Naive thymus-derived CD8-positive, alpha-beta T cell (primary cell): ENCODE measurements at regions not wholly inside any gene's neighbourhood (a gene's known extent, or its start where the extent isn't known, plus 50 kb on each side); places are given as distances from the start of the nearest gene placed in this dataset.
"Not testable (repeated sequence)": the region's sequence is repeated elsewhere in the genome, so short reads cannot be mapped to it uniquely, and the experiment has no call there.

Experiments used
- ATAC-seq, 2 donors: fragments of 150-1000 bp; cut with Tn5 transposase in 1 of 2; sonication (Bioruptor Pico), chemical (Tn5 transposase) in 1 of 2; 1 replicate in 1 of 2; 2 replicates in 1 of 2; pipeline ENCODE4 v1.10.0; 2021; ENCODE audit warnings: mild to moderate bottlenecking in 2 of 2, moderate library complexity in 2 of 2
- POLR2A ChIA-PET: fragments of 350-600 bp; sonication (Branson Sonifier 250); formaldehyde crosslinking; loops from one replicate; lab custom pipeline; 2021; ENCODE audit warnings: antibody characterized with exemption; lab: Charles Lee
- DNase-seq, 10 donors: peaks; one replicate each; pipeline versions ENCODE4 v3.0.0 to v3.0.0-alpha.2; 2020 to 2022
- H3K27ac Mint-ChIP-seq, 10 donors: one replicate each; pipeline ENCODE4 v1.8.0; 2020 to 2022; ENCODE audit warnings: mild to moderate bottlenecking in 10 of 10, mixed read lengths in 10 of 10, moderate library complexity in 4 of 10, inconsistent platforms in 1 of 10
- H3K27me3 Mint-ChIP-seq, 5 donors: one replicate each; pipeline ENCODE4 v1.8.0; 2021 to 2022; ENCODE audit warnings: mixed read lengths in 5 of 5
- H3K36me3 Mint-ChIP-seq, 3 donors: one replicate each; pipeline ENCODE4 v1.8.0; 2020 to 2022; ENCODE audit warnings: mixed read lengths in 3 of 3, mild to moderate bottlenecking in 2 of 3, inconsistent platforms in 1 of 3
- H3K4me1 Mint-ChIP-seq, 4 donors: one replicate each; pipeline ENCODE4 v1.8.0; 2021 to 2022; ENCODE audit warnings: mixed read lengths in 4 of 4
- H3K4me3 Mint-ChIP-seq, 10 donors: one replicate each; pipeline ENCODE4 v1.8.0; 2020 to 2022; ENCODE audit warnings: mild to moderate bottlenecking in 10 of 10, mixed read lengths in 10 of 10, moderate library complexity in 6 of 10, inconsistent platforms in 1 of 10
- H3K9me3 Mint-ChIP-seq, 9 donors: one replicate each; pipeline ENCODE4 v1.8.0; 2020 to 2022; ENCODE audit warnings: mixed read lengths in 9 of 9, mild to moderate bottlenecking in 3 of 9, inconsistent platforms in 1 of 9, moderate library complexity in 1 of 9

- POLR2A ChIA-PET, H3K4me1 Mint-ChIP-seq, H3K27ac Mint-ChIP-seq, H3K27me3 Mint-ChIP-seq, ATAC-seq, DNase-seq, H3K4me3 Mint-ChIP-seq: not testable (repeated sequence)
- H3K36me3 Mint-ChIP-seq = peaks cover 0 to 11% (median 4%) of the 10 kb centered on the region in 3 donors
- H3K9me3 Mint-ChIP-seq = peaks cover 2 to 23% (median 11%) of the 10 kb centered on the region in 9 donors
These were observed 209.8 kb upstream of the DDHD1 start for GRCh38 chr14:53362916-53363315.

- POLR2A ChIA-PET = no interaction called here
- peaks cover 0 to 11% (median 4%) of the 10 kb centered on the region in 3 donors for H3K36me3 Mint-ChIP-seq
- DNase-seq (no peak), ATAC-seq (no peak)
- peaks cover 0 to 2% (median 0%) of the 10 kb centered on the region in 4 donors for H3K4me1 Mint-ChIP-seq
- H3K9me3 Mint-ChIP-seq = peaks cover 2 to 23% (median 11%) of the 10 kb centered on the region in 9 donors
- peaks cover 0 to 4% (median 0%) of the 10 kb centered on the region in 5 donors for H3K27me3 Mint-ChIP-seq
- H3K4me3 Mint-ChIP-seq = no peak overlapping the region
- H3K27ac Mint-ChIP-seq = no peak overlapping the region
These were observed 207.7 kb upstream of the DDHD1 start for GRCh38 chr14:53360829-53361228.

GRCh38 chr14:53358166-53358565 is 205.0 kb upstream of the DDHD1 start:
- peaks cover 2 to 21% (median 6%) of the 10 kb centered on the region in 9 donors for H3K9me3 Mint-ChIP-seq
- POLR2A ChIA-PET = no interaction called here
- peaks cover 0 to 2% (median 0%) of the 10 kb centered on the region in 4 donors for H3K4me1 Mint-ChIP-seq
- no peak for ATAC-seq
- H3K36me3 Mint-ChIP-seq = peaks cover 0 to 11% (median 4%) of the 10 kb centered on the region in 3 donors
- no peak for DNase-seq
- H3K27me3 Mint-ChIP-seq = peaks cover 0 to 4% (median 0%) of the 10 kb centered on the region in 5 donors
- H3K4me3 Mint-ChIP-seq = no peak overlapping the region
- H3K27ac Mint-ChIP-seq = no peak overlapping the region

GRCh38 chr14:53356361-53357150 is 203.4 kb upstream of the DDHD1 start:
- no peak for DNase-seq
- H3K9me3 Mint-ChIP-seq = peaks cover 0 to 11% (median 2%) of the 10 kb centered on the region in 9 donors
- peaks cover 0 to 4% (median 0%) of the 10 kb centered on the region in 5 donors for H3K27me3 Mint-ChIP-seq
- ATAC-seq = no peak
- H3K4me3 Mint-ChIP-seq = no peak overlapping the region
- H3K4me1 Mint-ChIP-seq = peaks cover 0 to 2% (median 0%) of the 10 kb centered on the region in 4 donors
- no peak overlapping the region for H3K27ac Mint-ChIP-seq
- POLR2A ChIA-PET = no interaction called here
- H3K36me3 Mint-ChIP-seq = peaks cover 0 to 6% (median 0%) of the 10 kb centered on the region in 3 donors

- peaks cover 0 to 4% (median 0%) of the 10 kb centered on the region in 5 donors for H3K27me3 Mint-ChIP-seq
- DNase-seq (no peak), ATAC-seq (no peak)
- H3K4me1 Mint-ChIP-seq = peaks cover 0 to 2% (median 0%) of the 10 kb centered on the region in 4 donors
- peaks cover 0 to 11% (median 2%) of the 10 kb centered on the region in 9 donors for H3K9me3 Mint-ChIP-seq
- H3K36me3 Mint-ChIP-seq = peaks cover 0 to 6% (median 2%) of the 10 kb centered on the region in 3 donors
- no peak overlapping the region for H3K4me3 Mint-ChIP-seq
- H3K27ac Mint-ChIP-seq = peak overlapping the region in 1 of 10 donors; percentile 11
- POLR2A ChIA-PET = no interaction called here
These were observed 202.5 kb upstream of the DDHD1 start for GRCh38 chr14:53355581-53356112.

GRCh38 chr14:53354336-53354735 is 201.2 kb upstream of the DDHD1 start:
- ATAC-seq (no peak), DNase-seq (no peak)
- Mint-ChIP-seq H3K4me3 (no peak overlapping the region), H3K36me3 (peaks cover 0 to 2% (median under 1%) of the 10 kb centered on the region in 3 donors), H3K27me3 (peaks cover 0 to 2% (median 0%) of the 10 kb centered on the region in 5 donors), H3K9me3 (peaks cover 0 to 5% (median 0%) of the 10 kb centered on the region in 9 donors), H3K27ac (no peak overlapping the region), H3K4me1 (peaks cover 0 to 2% (median 0%) of the 10 kb centered on the region in 4 donors)
- POLR2A ChIA-PET = no interaction called here

GRCh38 chr14:53350866-53351265 is 197.7 kb upstream of the DDHD1 start:
- Mint-ChIP-seq H3K27ac (no peak overlapping the region), H3K4me3 (no peak overlapping the region), H3K27me3 (no peaks in the 10 kb centered on the region), H3K36me3 (peaks cover 0 to 2% (median 0%) of the 10 kb centered on the region in 3 donors), H3K9me3 (no peaks in the 10 kb centered on the region), H3K4me1 (no peaks in the 10 kb centered on the region)
- no peak for DNase-seq
- POLR2A ChIA-PET = no interaction called here
- ATAC-seq = no peak

- Mint-ChIP-seq H3K27ac (no peak overlapping the region), H3K27me3 (no peaks in the 10 kb centered on the region), H3K9me3 (no peaks in the 10 kb centered on the region), H3K4me1 (no peaks in the 10 kb centered on the region), H3K36me3 (peaks cover 0 to 2% (median 0%) of the 10 kb centered on the region in 3 donors), H3K4me3 (no peak overlapping the region)
- POLR2A ChIA-PET = no interaction called here
- no peak for ATAC-seq
- no peak for DNase-seq
These were observed 197.3 kb upstream of the DDHD1 start for GRCh38 chr14:53350429-53350828.

GRCh38 chr14:53346988-53347387 is 193.9 kb upstream of the DDHD1 start:
- no peaks in the 10 kb centered on the region for H3K27me3 Mint-ChIP-seq
- peaks cover 0 to 2% (median 0%) of the 10 kb centered on the region in 3 donors for H3K36me3 Mint-ChIP-seq
- POLR2A ChIA-PET = no interaction called here

GRCh38 chr14:53341324-53341723 is 188.2 kb upstream of the DDHD1 start:
- no peaks in the 10 kb centered on the region for H3K9me3 Mint-ChIP-seq
- peak overlapping the region in 1 of 10 donors; percentile 22 for H3K27ac Mint-ChIP-seq
- H3K4me1 Mint-ChIP-seq = no peaks in the 10 kb centered on the region
- H3K36me3 Mint-ChIP-seq = no peaks in the 10 kb centered on the region
- H3K27me3 Mint-ChIP-seq = no peaks in the 10 kb centered on the region
- ATAC-seq = no peak
- DNase-seq = no peak
- no peak overlapping the region for H3K4me3 Mint-ChIP-seq
- POLR2A ChIA-PET = no interaction called here

More at GRCh38 chr14:53346988-53347387, 193.9 kb upstream of the DDHD1 start:
- no peak for DNase-seq
- H3K4me1 Mint-ChIP-seq = no peaks in the 10 kb centered on the region
- no peak overlapping the region for H3K4me3 Mint-ChIP-seq
- no peak for ATAC-seq
- H3K27ac Mint-ChIP-seq = no peak overlapping the region
- H3K9me3 Mint-ChIP-seq = no peaks in the 10 kb centered on the region

GRCh38 chr14:53338192-53338591 is 185.1 kb upstream of the DDHD1 start:
- H3K4me1 Mint-ChIP-seq = no peaks in the 10 kb centered on the region
- no peak for ATAC-seq
- no peak overlapping the region for H3K4me3 Mint-ChIP-seq
- POLR2A ChIA-PET = no interaction called here
- DNase-seq = no peak
- peaks cover 0 to 3% (median 0%) of the 10 kb centered on the region in 3 donors for H3K36me3 Mint-ChIP-seq
- H3K27me3 Mint-ChIP-seq = no peaks in the 10 kb centered on the region
- no peak overlapping the region for H3K27ac Mint-ChIP-seq
- H3K9me3 Mint-ChIP-seq = no peaks in the 10 kb centered on the region

GRCh38 chr14:53336729-53337128 is 183.6 kb upstream of the DDHD1 start:
- H3K36me3 Mint-ChIP-seq = peaks cover 0 to 3% (median 0%) of the 10 kb centered on the region in 3 donors
- POLR2A ChIA-PET = no interaction called here
- DNase-seq (no peak), ATAC-seq (no peak)
- H3K27ac Mint-ChIP-seq = no peak overlapping the region
- no peaks in the 10 kb centered on the region for H3K4me1 Mint-ChIP-seq
- no peaks in the 10 kb centered on the region for H3K9me3 Mint-ChIP-seq
- H3K4me3 Mint-ChIP-seq = no peak overlapping the region
- H3K27me3 Mint-ChIP-seq = no peaks in the 10 kb centered on the region

- POLR2A ChIA-PET = no interaction called here
- Mint-ChIP-seq H3K4me1 (no peaks in the 10 kb centered on the region), H3K4me3 (no peak overlapping the region), H3K27ac (no peak overlapping the region), H3K27me3 (no peaks in the 10 kb centered on the region), H3K9me3 (no peaks in the 10 kb centered on the region), H3K36me3 (peaks cover 0 to 3% (median 0%) of the 10 kb centered on the region in 3 donors)
- ATAC-seq (no peak), DNase-seq (no peak)
These were observed 180.7 kb upstream of the DDHD1 start for GRCh38 chr14:53333809-53334208.
